OCI-LY3 (cell line): ENCODE measurements at regions not wholly inside any gene's neighbourhood (a gene's known extent, or its start where the extent isn't known, plus 50 kb on each side); places are given as distances from the start of the nearest gene placed in this dataset.

Experiments used
- H2AFZ ChIP-seq: fragments of 200-600, 300-600 bp; shearing (Covaris generic); 2 replicates; pipeline ENCODE4 v1.6.0; 2014; ENCODE audit warnings: antibody characterized with exemption, low read depth, low read length
- H3K27ac ChIP-seq: fragments of 200-600, 300-600 bp; sonication (generic); 2 replicates; pipeline ENCODE4 v1.5.1; 2014; ENCODE audit warnings: mild to moderate bottlenecking, low read length, moderate library complexity, mixed read lengths
- H3K27me3 ChIP-seq: fragments of 200-600, 300-600 bp; sonication (generic); 2 replicates; pipeline ENCODE4 v1.6.1; 2014; ENCODE audit warnings: low read depth, low read length, mixed read lengths
- H3K36me3 ChIP-seq: fragments of 200-600, 300-600 bp; sonication (generic); replicated peaks from 2 replicates; pipeline ENCODE3; 2014; ENCODE audit warnings: low read depth, low read length, mixed read lengths
- H3K4me1 ChIP-seq: fragments of 300-600, 200-600 bp; sonication (generic); 2 replicates; pipeline ENCODE4 v1.6.1; 2014; ENCODE audit warnings: low read length, mixed read lengths
- H3K4me2 ChIP-seq: fragments of 200-600, 300-600 bp; sonication (generic); 2 replicates; pipeline ENCODE4 v1.6.1; 2014; ENCODE audit warnings: low read length, mixed read lengths
- H3K4me3 ChIP-seq: fragments of 300-600, 200-600 bp; sonication (generic); 2 replicates; pipeline ENCODE4 v1.5.1; 2014; ENCODE audit warnings: antibody characterized with exemption, mild to moderate bottlenecking, low read length, moderate library complexity
- H3K79me2 ChIP-seq: fragments of 300-600, 200-600 bp; shearing (Covaris generic); 2 replicates; pipeline ENCODE4 v1.6.1; 2014; ENCODE audit warnings: mild to moderate bottlenecking, low read length, mixed read lengths
- H3K9ac ChIP-seq: fragments of 300-600, 200-600 bp; shearing (Covaris generic); 2 replicates; pipeline ENCODE4 v1.6.0; 2014; ENCODE audit warnings: mild to moderate bottlenecking, low read length, moderate library complexity
- H3K9me3 ChIP-seq: fragments of 200-600, 300-600 bp; shearing (Covaris generic); 2 replicates; pipeline ENCODE4 v1.6.1; 2014; ENCODE audit warnings: low read length, mixed read lengths; ENCODE audit not compliant: insufficient read depth
- H4K20me1 ChIP-seq: fragments of 200-600, 300-600 bp; sonication (generic); 2 replicates; pipeline ENCODE4 v1.6.1; 2016; ENCODE audit warnings: low read length, mixed read lengths; ENCODE audit not compliant: insufficient read depth
- EZH2phosphoT487 ChIP-seq: fragments of 200-600 bp; shearing (Covaris generic); IDR thresholded peaks from 2 replicates; pipeline ENCODE4 v1.6.1; 2018; ENCODE audit warnings: antibody characterized with exemption, mixed run types, low read depth
- TF ChIP-seq, protein P1 (sequence below): fragments of 200-600, 300-600 bp; sonication (generic); IDR thresholded peaks from 2 replicates; pipeline ENCODE4 v1.5.1; 2014; ENCODE audit warnings: antibody characterized with exemption, low read length, low read depth

DNA sequence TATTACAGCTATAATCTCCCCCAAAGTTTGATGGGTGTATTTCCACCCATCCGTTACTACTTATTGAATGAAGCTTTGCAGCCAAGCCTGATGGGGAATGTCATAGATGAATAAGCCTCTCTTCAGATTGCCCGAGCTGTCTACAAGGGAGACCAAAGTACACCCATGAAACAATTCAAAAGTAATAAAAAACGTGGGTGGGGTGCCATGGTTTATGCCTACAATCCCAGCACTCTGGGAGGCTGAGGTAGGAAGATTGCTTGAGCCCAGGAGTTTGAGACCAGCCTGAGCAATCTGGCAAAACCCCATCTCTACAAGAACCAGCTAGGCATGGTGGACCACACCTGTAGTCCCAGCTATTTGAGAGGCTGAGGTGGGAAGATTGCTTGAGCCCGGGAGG, 419.2 kb downstream of the FGF9 start:
- Histone ChIP-seq H3K4me2 (no peak overlapping the region), H3K4me1 (no peaks in the 10 kb centered on the region), H2AFZ (no peak overlapping the region), H3K4me3 (no peak overlapping the region), H3K27me3 (no peaks in the 10 kb centered on the region), H4K20me1 (no peaks in the 10 kb centered on the region), H3K36me3 (no peaks in the 10 kb centered on the region), H3K9me3 (no peaks in the 10 kb centered on the region), H3K79me2 (no peaks in the 10 kb centered on the region), H3K9ac (no peak overlapping the region), H3K27ac (no peak overlapping the region)
- TF ChIP-seq, protein P1, sequence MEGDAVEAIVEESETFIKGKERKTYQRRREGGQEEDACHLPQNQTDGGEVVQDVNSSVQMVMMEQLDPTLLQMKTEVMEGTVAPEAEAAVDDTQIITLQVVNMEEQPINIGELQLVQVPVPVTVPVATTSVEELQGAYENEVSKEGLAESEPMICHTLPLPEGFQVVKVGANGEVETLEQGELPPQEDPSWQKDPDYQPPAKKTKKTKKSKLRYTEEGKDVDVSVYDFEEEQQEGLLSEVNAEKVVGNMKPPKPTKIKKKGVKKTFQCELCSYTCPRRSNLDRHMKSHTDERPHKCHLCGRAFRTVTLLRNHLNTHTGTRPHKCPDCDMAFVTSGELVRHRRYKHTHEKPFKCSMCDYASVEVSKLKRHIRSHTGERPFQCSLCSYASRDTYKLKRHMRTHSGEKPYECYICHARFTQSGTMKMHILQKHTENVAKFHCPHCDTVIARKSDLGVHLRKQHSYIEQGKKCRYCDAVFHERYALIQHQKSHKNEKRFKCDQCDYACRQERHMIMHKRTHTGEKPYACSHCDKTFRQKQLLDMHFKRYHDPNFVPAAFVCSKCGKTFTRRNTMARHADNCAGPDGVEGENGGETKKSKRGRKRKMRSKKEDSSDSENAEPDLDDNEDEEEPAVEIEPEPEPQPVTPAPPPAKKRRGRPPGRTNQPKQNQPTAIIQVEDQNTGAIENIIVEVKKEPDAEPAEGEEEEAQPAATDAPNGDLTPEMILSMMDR, result no peak
- TF ChIP-seq EZH2phosphoT487, result no peak

DNA sequence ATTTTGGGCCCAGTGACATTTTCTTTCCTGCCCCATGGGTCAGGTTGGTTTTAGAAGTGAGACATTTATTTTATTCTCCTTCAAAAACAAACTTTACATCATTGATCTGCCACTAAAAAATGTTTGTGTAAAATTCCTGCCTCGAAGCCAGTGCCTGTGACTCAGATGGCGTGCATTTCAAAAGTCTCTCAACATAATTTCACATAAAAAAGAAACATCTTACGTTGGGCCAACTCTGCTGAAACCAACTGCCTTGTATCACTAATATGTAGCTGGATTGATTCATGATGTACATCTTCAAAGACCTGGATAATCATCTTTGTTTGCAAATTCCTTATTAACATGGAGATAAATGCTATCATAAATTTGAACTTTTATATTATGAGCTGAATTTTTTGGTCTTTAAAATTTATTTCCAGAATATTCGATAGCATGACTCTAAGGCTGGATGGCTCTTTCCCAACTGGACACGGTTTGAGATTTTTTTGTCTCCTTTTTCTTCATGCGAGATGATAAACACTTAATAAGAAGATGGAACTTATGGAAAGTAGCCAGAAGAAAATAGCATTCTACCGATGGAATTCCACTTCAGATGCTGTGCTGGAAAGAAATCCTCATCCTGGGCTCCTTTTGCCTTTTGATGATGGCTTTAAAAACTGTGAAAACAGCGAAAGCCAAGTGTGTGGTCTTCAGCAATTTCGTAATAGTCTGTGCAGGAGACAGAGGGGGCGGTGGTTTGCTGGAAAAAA, 420.5 kb downstream of the FGF9 start:
- H4K20me1 ChIP-seq, result no peaks in the 10 kb centered on the region
- no peaks in the 10 kb centered on the region for H3K9me3 ChIP-seq
- H3K27ac ChIP-seq, result no peak overlapping the region
- TF ChIP-seq, protein P1, result no peak
- TF ChIP-seq EZH2phosphoT487, result no peak
- no peak overlapping the region for H3K9ac ChIP-seq
- H2AFZ ChIP-seq, result no peak overlapping the region
- H3K79me2 ChIP-seq, result no peaks in the 10 kb centered on the region
- no peak overlapping the region for H3K4me3 ChIP-seq
- H3K4me1 ChIP-seq, result no peaks in the 10 kb centered on the region
- no peaks in the 10 kb centered on the region for H3K27me3 ChIP-seq
- no peak overlapping the region for H3K4me2 ChIP-seq
- H3K36me3 ChIP-seq, result no peaks in the 10 kb centered on the region

DNA sequence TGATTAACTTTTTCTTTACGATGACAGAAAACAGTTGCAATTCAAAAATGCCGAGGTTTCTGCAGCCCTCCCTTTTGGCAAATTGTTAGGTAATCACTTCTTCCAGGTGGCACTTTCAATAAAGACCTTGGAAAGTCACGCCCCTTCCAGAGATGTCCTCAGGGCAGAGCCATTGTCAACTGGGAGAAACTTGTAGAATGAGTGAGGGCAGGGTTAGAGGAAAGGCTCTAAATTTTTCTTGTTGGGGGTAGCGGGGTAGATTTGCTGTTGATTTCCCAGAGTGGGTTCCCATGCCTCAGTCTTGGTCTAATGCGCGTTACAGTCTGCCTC, 421.1 kb downstream of the FGF9 start:
- Histone ChIP-seq H3K4me1 (no peaks in the 10 kb centered on the region), H4K20me1 (no peaks in the 10 kb centered on the region), H3K36me3 (no peaks in the 10 kb centered on the region), H3K4me3 (no peak overlapping the region), H3K9ac (no peak overlapping the region), H3K27ac (no peak overlapping the region), H3K9me3 (no peaks in the 10 kb centered on the region), H3K4me2 (no peak overlapping the region), H3K27me3 (no peaks in the 10 kb centered on the region), H3K79me2 (no peaks in the 10 kb centered on the region), H2AFZ (no peak overlapping the region)
- TF ChIP-seq EZH2phosphoT487, result no peak
- TF ChIP-seq, protein P1, result no peak

DNA sequence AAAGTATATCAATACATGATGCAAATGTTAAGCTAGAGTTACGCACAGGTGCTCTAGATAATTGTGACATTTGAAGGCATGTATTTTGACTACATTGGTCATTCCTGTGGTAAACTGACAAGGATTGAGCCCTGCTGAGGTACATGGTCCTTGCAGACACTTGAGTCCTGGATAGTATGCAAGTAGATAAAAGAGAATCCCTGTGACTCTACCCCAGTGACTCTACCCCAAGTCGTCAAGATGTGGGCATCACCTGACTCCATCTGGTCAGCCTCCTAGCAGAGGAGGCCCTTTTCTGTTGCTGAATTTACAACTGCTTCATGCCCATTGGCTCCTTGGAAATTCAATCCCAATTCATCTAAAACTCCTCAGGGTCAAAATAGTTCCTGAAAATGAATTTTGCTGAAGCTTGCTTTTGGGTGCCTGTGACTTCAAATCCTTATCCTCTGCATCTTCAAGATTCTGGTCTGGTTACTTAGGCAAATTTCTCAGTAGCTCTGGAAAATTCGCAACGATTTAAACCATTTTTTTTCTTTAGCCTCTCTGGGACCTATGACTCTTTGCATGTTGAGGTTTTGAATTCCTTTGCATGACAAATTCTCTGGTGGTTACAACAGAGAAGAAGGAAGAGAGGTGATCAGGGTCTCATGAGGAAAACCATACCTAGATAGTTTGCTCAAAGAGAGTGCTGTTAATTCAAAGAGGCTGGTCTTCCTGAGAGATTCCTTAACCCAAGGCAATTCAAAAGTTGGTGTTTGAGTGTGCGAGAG, 422.1 kb downstream of the FGF9 start:
- H4K20me1 ChIP-seq, result no peaks in the 10 kb centered on the region
- TF ChIP-seq EZH2phosphoT487, result no peak
- TF ChIP-seq, protein P1, result no peak
- no peak overlapping the region for H3K4me2 ChIP-seq
- H3K27me3 ChIP-seq, result no peaks in the 10 kb centered on the region
- H3K27ac ChIP-seq, result no peak overlapping the region
- no peaks in the 10 kb centered on the region for H3K36me3 ChIP-seq
- no peak overlapping the region for H3K9ac ChIP-seq
- no peak overlapping the region for H2AFZ ChIP-seq
- no peak overlapping the region for H3K4me3 ChIP-seq
- no peaks in the 10 kb centered on the region for H3K9me3 ChIP-seq
- H3K4me1 ChIP-seq, result no peaks in the 10 kb centered on the region
- H3K79me2 ChIP-seq, result no peaks in the 10 kb centered on the region
